ENCODE measurements at regions not wholly inside any gene's neighbourhood (a gene's known extent, or its start where the extent isn't known, plus 50 kb on each side); places are given as distances from the start of the nearest gene placed in this dataset.

GRCh38 chr9:100679834-100680233 lies 102.0 kb downstream of the CAVIN4 start (continued):
- TF ChIP-seq ZFX (CRISPR knock-in tag; IDR thresholded peaks at IDR 0.05) (no peak), ETS2 (tag; IDR thresholded peaks at IDR 0.05; ENCODE audit: borderline replicate concordance, poor library complexity, severe bottlenecking) (no peak), ZNF780A (CRISPR knock-in tag; IDR thresholded peaks at IDR 0.05) (no peak)

- no peak overlapping the region for H3K4me2 ChIP-seq (ENCODE audit: insufficient read depth, low read length)
- ATAC-seq, result no peak
- ChIA-PET CTCF (ENCODE audit: low intra/inter-chr PET ratio) (no interaction called here), POLR2A (no interaction called here)
- no peaks in the 10 kb centered on the region for H3K36me3 ChIP-seq (ENCODE audit: control insufficient read depth, insufficient read depth, low read length)
- intact Hi-C loops (cut with micrococcal nuclease) (no loop called here), in situ Hi-C loops (cut with MboI) (no loop called here)
- no peak overlapping the region for H3K27ac ChIP-seq (ENCODE audit: extremely low read depth, low read depth, low read length)
- H2AFZ ChIP-seq (ENCODE audit: low read depth, low read length), result no peak overlapping the region
- H4K20me1 ChIP-seq (replicated peaks; ENCODE audit: control insufficient read depth, insufficient read depth, low read length), result no peaks in the 10 kb centered on the region
- FAIRE-seq, result no peak
- H3K4me1 ChIP-seq (replicated peaks in 1 of 2; ENCODE audit: control insufficient read depth in 2 of 2, insufficient read depth in 2 of 2, low read length in 2 of 2), result no peaks in the 10 kb centered on the region
- no peaks in the 10 kb centered on the region for H3K9me3 ChIP-seq (replicated peaks; ENCODE audit: control insufficient read depth, insufficient read depth, low read depth, low read length)
- BruUV-seq (replicated peaks), result no TSS peak
- 0% methylated on average over 2 of the region's 2 CpGs for WGBS (ENCODE audit: insufficient coverage, low coverage, missing lambda C conversion rate)
- no peak for DNase-seq (ENCODE audit: extremely low read depth in 1 of 4, low spot score in 3 of 4)
- H3K79me2 ChIP-seq (ENCODE audit: control insufficient read depth, insufficient read depth, low read length), result no peaks in the 10 kb centered on the region
- no peak overlapping the region for H3K9ac ChIP-seq (ENCODE audit: insufficient read depth in 1 of 2, low read depth in 2 of 2, low read length in 2 of 2)
- H3K9me1 ChIP-seq (ENCODE audit: control insufficient read depth, insufficient read depth, low read length), result no peaks in the 10 kb centered on the region
- H3K4me3 ChIP-seq, result no peak overlapping the region
- TF ChIP-seq THRB (CRISPR knock-in tag; conservative IDR thresholded peaks at IDR 0.05) (no peak), FOSL1 (tag; conservative IDR thresholded peaks at IDR 0.05) (no peak), GTF2B (IDR thresholded peaks at IDR 0.05; ENCODE audit: extremely low read depth, insufficient read length) (no peak), ZFPM2 (CRISPR knock-in tag; IDR thresholded peaks at IDR 0.05) (no peak), MCM3 (IDR thresholded peaks at IDR 0.05) (no peak), PML (IDR thresholded peaks at IDR 0.05; ENCODE audit: low read length) (no peak)
- no peaks in the 10 kb centered on the region for H3K27me3 ChIP-seq (ENCODE audit: control insufficient read depth in 2 of 2, insufficient read depth in 2 of 2, low read length in 2 of 2)
Measured at GRCh38 chr9:100686420-100686819, 108.5 kb downstream of the CAVIN4 start.
